Stimulated activated naive CD8-positive, alpha-beta T cell treated with anti-CD3 and anti-CD28 coated beads, Interleukin-15, Interleukin-2, amounts not matched to agents 100 U/mL and 50 U/mL, for 24 hours (primary cell): ENCODE measurements at regions not wholly inside any gene's neighbourhood (a gene's known extent, or its start where the extent isn't known, plus 50 kb on each side); places are given as distances from the start of the nearest gene placed in this dataset.
"Not testable (repeated sequence)": the region's sequence is repeated elsewhere in the genome, so short reads cannot be mapped to it uniquely, and the experiment has no call there.

Experiments
- ATAC-seq: fragments of 150-1000 bp; cut with Tn5 transposase; one replicate; pipeline ENCODE4 v1.10.0; 2021
- DNase-seq: peaks from one replicate; pipeline ENCODE4 v3.0.0; 2021

GRCh38 chrX:5290635-5291034, 938.0 kb downstream of the NLGN4X start:
- DNase-seq (no peak), ATAC-seq (no peak)

GRCh38 chrX:5289949-5290348, 938.7 kb downstream of the NLGN4X start:
- not testable (repeated sequence) for DNase-seq, ATAC-seq

- ATAC-seq (no peak), DNase-seq (no peak)
Observed at GRCh38 chrX:5278908-5279307, 949.8 kb downstream of the NLGN4X start.

- DNase-seq (no peak), ATAC-seq (no peak)
Observed at GRCh38 chrX:5265324-5265850, 963.3 kb downstream of the NLGN4X start.

DNA sequence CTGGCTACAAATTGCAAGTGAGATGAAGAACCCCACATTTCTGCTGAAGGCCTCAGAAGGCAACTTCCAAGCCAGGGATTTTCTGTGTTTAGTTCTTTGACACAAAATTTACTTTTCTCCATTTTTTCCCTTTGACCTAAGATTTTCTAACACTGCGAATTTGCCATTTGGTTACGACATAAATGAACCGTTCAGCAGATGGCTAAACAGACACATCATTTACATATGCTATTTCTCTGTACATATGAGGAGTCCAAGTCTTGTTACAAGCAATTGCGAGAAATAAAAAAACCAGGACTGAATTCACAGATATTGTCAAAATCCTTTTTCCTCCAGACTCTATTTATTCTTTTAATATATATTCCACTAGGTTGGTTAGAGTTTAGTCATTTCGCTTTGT, 978.6 kb downstream of the NLGN4X start:
- DNase-seq (no peak), ATAC-seq (no peak)

DNA sequence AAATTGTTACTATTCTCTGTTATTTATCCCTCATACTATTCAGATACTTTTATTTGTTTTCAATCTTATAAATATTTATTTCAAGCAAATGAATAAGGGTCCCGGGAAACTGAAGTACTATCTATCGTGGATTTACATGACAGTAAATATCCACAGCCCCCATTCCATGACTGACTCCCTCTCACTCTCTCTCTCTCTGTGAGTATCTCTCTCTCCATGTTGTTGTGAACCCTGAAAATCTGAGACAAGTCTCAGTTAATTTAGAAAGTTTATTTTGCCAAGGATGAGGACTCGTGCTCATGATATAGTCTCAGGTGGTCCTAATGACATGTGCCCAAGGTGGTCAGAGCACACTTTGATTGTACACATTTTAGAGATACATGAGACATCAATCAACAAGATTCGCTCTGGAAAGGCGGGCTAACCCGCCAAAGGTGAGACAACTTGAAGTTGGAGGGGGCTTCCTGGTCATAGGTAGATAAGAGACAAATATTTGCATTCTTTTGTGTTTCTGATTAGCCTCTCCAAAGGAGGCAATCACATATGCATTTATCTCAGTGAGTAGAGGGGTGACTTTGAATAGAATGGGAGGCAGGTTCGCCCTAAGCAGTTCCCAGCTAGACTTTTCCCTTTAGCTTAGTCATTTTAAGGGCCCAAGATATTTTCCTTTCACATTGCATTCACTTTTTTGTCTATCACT, 986.4 kb downstream of the NLGN4X start:
- ATAC-seq = no peak

GRCh38 chrX:5236749-5237148, 991.9 kb downstream of the NLGN4X start:
- no peak for ATAC-seq

More for the DNA sequence above, 986.4 kb downstream of the NLGN4X start:
- no peak for DNase-seq

DNA sequence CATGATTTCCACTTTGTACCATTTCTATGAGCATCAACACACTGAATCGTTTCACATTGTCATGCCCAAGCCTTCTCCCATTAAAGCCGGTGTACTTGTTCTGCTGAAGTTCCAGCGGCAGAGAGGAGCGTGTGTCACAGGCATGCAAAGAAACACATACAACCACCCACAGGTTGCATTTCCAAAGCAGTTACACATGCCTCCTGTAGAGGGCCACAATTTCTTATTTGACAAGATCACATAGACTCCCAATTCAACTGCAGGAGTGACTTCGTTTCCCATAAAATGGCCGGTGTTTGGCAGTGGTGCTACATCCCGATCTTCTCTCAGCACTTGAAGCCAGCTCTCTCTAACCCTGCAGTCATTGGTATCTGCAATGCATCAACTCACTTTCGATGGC, 992.6 kb downstream of the NLGN4X start:
- no peak for DNase-seq
- no peak for ATAC-seq

More at GRCh38 chrX:5236749-5237148, 991.9 kb downstream of the NLGN4X start:
- DNase-seq = no peak

DNA sequence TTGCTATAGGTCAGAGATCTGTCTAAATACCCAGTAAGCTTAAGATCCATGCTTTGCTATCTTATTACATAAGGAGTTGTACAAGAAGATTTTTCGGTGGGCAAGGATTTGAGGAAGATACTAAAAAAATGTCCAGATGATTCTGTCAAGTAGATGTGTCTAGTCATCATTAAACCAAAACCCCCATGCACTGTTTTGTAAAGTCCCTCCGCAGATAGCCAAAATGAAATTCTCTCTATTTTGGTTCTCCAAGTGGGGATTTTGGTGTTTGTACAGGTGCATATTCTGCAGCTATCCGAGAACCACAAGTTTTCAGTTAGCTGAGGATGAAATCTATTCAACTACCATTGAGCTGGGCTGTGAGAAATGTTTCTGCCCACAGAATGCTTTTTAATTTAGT, 994.8 kb downstream of the NLGN4X start:
- DNase-seq = no peak
- ATAC-seq = no peak

DNA sequence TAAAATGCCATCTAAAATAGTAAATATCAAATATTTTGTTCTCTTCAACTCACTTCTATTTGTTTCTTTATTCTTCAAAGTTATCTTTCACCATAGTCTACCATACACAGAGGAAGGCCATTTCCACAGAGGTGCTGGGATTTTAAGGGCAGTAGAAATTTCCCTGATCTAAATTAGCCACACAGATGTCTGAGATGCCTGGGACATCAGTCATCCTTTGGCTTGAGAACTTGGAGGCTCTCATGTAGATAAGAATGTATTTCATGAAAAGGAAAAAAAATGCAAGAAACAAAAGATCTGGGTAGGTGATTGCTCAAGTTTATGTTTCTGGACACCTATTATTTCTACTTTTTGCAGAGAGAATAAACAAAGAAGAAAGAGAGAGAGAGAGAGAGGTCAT, 1008.2 kb downstream of the NLGN4X start:
- ATAC-seq = no peak
- no peak for DNase-seq

GRCh38 chrX:5194806-5195205, 1033.9 kb downstream of the NLGN4X start:
- DNase-seq (no peak), ATAC-seq (no peak)

DNA sequence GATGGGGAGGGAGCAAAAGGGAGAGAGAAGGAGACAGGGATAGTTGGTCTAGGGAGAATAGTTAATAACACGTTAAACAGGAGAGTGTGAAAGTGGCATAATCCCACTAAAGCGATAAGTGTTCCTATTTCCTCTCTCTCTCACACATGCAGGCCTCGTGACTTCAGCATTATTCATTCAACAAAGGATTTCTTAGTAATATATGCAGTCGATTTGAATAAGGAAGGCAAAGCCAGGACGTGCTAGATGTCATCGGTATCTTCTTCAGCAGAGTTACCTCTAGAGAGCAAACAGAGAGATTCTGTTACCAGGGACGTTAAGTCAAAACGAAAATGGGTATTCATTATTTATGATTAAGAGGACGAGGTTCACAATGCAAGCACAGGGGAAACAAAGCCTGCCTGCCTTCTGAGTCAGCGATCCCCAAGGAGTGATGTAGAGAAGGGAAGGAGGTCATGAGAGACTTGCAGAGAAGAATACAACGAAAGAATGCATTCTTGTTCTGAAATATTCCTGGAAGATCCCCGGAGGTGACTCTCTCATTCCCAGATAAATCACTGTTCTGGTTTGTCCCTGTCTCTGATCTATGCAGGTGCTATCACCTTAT, 1048.4 kb downstream of the NLGN4X start:
- no peak for DNase-seq
- ATAC-seq = no peak

- ATAC-seq = no peak
- DNase-seq = no peak
Observed at GRCh38 chrX:5176766-5177165, 1051.9 kb downstream of the NLGN4X start.

GRCh38 chrX:5163663-5164062, 1065.0 kb downstream of the NLGN4X start:
- ATAC-seq (no peak), DNase-seq (no peak)

DNA sequence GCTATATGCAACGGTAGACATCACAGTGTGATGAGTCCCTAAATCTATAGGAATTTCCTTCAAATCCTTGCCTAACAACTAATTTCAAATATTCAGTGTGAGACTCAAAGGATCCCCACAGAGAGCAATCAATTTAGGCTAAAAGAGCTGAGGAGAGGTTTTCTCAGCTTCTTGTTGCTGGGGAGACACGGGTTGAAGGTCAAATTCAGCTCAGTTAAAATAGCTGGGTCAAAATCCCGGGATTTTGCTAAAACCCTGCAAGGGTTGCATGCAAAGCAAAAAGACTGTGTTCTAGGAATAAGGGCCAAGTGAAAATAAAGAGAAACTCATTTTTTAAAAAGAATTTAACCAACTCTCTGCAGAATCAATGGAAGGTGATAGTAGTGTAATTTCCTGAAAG, 1073.4 kb downstream of the NLGN4X start:
- no peak for ATAC-seq
- DNase-seq = no peak

DNA sequence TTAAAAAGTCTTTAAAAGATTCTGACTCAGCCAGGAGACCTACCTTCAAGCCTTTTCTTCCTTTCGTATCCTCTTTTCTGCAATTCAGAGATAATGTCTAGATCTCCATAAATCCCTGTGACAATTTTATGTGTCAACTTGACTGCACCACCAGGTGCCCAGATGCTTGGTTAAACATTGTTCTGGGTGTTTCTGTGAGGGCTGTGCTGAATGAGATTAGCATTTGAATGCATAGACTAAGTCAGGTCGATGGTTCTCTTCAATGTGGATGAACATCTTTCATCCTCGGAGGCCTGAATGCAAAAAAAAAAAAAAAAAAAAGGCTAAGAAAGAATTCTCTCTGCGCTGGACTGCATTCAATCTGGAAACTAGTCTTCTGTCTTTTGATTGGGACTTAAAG, 1082.7 kb downstream of the NLGN4X start:
- ATAC-seq = no peak
- no peak for DNase-seq

DNA sequence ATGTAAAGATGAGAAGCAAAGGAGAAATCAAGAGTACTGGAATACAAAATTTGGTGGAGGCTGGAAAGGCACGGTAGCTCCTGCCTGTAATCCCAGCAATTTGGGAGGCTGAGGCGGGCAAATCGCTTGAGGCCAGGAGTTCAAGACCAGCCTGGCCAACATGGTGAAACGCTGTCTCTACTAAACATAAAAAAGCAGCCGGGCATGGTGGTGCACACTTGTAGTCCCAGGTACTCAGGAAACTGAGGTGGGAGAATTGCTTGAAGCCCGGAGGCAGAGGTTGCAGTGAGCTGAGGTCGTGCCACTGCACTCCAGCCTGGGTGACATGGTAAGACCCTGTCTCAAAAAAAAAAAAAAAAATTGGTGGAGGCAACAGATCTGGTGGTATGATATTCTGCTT, 1086.0 kb downstream of the NLGN4X start:
- no peak for ATAC-seq
- DNase-seq = no peak

DNA sequence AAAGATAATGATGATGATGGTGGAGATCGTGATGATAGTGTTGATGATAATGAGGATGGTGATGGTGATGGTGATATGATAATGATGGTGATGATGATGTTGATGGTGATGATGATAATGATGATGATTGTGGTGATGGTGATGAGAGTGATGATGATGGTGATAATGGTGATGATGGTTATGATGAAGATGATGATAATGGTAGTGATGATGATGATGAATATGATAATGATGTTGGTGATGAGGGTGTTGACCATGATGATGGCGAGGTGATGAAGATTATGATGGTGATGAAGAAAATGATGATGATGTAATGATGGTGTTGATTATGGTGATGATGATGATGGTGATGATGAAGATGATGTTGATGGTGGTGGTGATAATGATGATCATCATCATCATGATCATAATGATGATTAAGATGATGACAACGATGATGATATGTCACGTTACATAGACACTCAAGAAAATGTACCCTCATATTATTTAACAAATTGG, 1106.4 kb downstream of the NLGN4X start:
- ATAC-seq (no peak), DNase-seq (no peak)

DNA sequence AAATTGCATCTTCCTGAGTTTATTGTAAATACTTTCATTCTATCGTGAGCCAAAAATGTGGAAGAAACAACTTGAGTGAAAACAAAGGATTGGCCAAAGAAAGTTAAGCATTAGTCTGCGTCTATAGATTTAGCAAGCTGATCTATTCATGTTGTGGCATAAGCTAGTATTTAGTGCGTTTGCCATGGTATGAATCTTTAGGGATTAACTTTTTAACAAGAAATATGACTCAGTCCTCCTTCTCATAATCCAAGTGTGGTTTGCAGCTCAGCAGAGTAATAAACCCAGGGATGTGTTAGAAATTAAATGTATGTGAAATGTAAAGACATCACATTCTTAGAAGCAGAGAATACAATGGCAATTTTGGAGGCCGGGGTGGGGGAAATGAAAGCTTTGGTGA, 1110.9 kb downstream of the NLGN4X start:
- ATAC-seq = no peak
- no peak for DNase-seq

DNA sequence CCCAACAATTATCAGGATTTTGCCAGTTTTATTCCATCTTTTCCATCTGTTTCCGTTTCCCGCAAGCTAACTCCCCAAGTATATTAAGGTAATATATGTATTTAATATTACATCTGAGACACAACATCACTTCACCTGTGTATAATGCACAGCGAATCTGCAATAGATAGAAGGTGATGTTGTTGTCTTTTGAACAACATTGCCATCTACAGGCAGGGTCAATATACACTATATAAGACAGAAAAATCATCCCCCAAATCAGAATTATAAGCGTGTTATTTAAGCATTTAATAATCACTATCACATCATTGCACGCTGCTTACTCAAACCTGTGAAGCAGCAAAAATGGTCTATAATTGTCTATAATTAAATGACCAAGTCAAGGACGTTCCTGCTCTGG, 1115.5 kb downstream of the NLGN4X start:
- no peak for ATAC-seq
- no peak for DNase-seq

DNA sequence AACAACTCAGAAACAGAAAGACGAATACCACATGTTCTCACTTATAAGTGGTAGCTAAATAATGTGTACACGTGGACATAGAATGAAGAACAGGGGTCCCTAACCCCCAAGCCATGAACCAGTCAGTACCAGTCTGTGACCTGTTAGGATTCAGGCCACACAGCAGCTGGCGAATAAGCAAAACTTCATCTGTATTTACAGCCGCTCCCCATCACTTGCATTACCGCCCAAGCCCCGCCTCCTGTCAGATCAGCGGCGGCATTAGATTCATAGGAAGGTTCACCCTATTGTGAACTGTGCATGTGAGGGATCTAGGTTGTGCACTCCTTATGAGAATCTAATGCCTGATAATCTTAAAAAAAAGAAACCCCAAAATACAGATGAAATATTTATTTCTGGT, 1128.7 kb downstream of the NLGN4X start:
- ATAC-seq = no peak
- no peak for DNase-seq

DNA sequence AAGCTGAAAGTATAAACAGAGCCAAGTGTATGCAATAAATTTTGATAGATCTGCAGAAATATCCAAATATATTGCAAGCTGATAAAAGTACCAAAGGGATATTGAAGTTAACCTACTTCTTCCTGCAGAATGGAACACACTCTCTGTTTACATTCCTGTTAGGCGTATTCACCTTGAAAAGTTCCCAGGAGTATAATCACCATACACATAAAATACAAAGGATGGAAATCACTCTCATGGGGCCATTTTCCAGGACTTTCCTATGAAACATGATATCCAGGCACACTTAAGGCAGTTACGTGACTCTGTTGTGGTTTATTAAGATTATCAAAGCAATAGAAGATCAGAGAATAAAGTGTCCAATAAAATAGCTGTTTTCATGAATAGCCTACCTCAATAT, 1142.3 kb downstream of the NLGN4X start:
- ATAC-seq = no peak
- DNase-seq = no peak

DNA sequence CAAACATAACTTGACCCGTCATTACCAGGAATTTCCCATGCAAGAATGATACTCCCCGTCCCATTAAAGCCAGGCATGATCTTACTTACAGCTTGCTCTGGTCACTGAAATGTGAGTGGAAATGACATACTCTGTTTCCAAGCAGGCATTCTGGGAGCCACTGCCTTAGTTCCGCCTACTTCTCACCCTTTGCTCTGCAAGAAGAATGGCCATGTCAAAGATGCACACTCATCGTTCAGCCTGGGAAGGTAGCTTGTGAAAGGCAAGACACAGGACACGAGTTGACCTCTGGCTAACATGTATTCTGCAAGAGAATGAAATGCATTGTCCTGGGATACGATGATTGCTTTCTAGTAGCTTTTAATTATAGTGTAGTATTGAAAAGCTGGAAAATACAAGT, 1144.4 kb downstream of the NLGN4X start:
- no peak for ATAC-seq
- DNase-seq = no peak

GRCh38 chrX:5082705-5083104, 1146.0 kb downstream of the NLGN4X start:
- ATAC-seq = no peak

More at GRCh38 chrX:5082705-5083104, 1146.0 kb downstream of the NLGN4X start:
- no peak for DNase-seq
